Esophagus muscularis mucosa (tissue), 4 donors: ENCODE measurements at regions not wholly inside any gene's neighbourhood (a gene's known extent, or its start where the extent isn't known, plus 50 kb on each side); places are given as distances from the start of the nearest gene placed in this dataset.

ENCODE experiments used
- CTCF ChIP-seq, 3 experiments: fragments of 200-600 bp in 2 of 3; fragments of 450-650 bp in 1 of 3; sonication (generic) in 2 of 3; IDR thresholded peaks; one replicate each; pipeline ENCODE4 v1.5.1; 2017 to 2019; ENCODE audit warnings: antibody characterized with exemption in 3 of 3, mild to moderate bottlenecking in 2 of 3, moderate library complexity in 1 of 3
- EP300 ChIP-seq: sonication (generic); formaldehyde crosslinking; IDR thresholded peaks from one replicate; pipeline ENCODE4 v1.6.1; 2017; ENCODE audit warnings: antibody characterized with exemption
- POLR2A ChIP-seq: fragments of 450-650 bp; IDR thresholded peaks from one replicate; pipeline ENCODE4 v1.6.1; 2017; ENCODE audit warnings: antibody characterized with exemption, moderate library complexity, mild to moderate bottlenecking, low read depth
- POLR2AphosphoS5 ChIP-seq, 2 donors: sonication (generic); formaldehyde crosslinking; IDR thresholded peaks; one replicate each; pipeline ENCODE4 v1.6.1; 2017; ENCODE audit warnings: antibody characterized with exemption in 2 of 2

GRCh38 chr1:221206076-221206475, 326.8 kb downstream of the HLX start:
- TF ChIP-seq CTCF (IDR thresholded peaks at IDR 0.05) (no peak), EP300 (no peak), POLR2AphosphoS5 (IDR thresholded peaks at IDR 0.05) (no peak), POLR2A (no peak)
